Upper lobe of right lung (tissue), 1 donor: ENCODE measurements at regions not wholly inside any gene's neighbourhood (a gene's known extent, or its start where the extent isn't known, plus 50 kb on each side); places are given as distances from the start of the nearest gene placed in this dataset.

Experiments used
- ATAC-seq: fragments of 200-7000 bp; cut with Tn5 transposase; one replicate; pipeline ENCODE4 v1.9.1; 2020; ENCODE audit warnings: mild to moderate bottlenecking, moderate library complexity
- DNase-seq: peaks from one replicate; pipeline ENCODE4 v3.0.0-alpha.2; 2020
- H3K27ac ChIP-seq: fragments of 200-600 bp; one replicate; pipeline ENCODE4 v1.8.0; 2022
- H3K27me3 ChIP-seq: fragments of 200-600 bp; one replicate; pipeline ENCODE4 v1.8.0; 2022; ENCODE audit warnings: mild to moderate bottlenecking
- H3K36me3 ChIP-seq: fragments of 200-600 bp; one replicate; pipeline ENCODE4 v1.8.0; 2022
- H3K4me1 ChIP-seq: fragments of 200-600 bp; one replicate; pipeline ENCODE4 v1.8.0; 2022
- H3K4me3 ChIP-seq: fragments of 200-600 bp; one replicate; pipeline ENCODE4 v1.8.0; 2022; ENCODE audit warnings: mild to moderate bottlenecking
- H3K9me3 ChIP-seq: fragments of 200-600 bp; one replicate; pipeline ENCODE4 v1.8.0; 2022
- CTCF ChIP-seq: fragments of 200-600 bp; IDR thresholded peaks from one replicate; pipeline ENCODE4 v1.8.0; 2022; ENCODE audit warnings: antibody characterized with exemption
- intact Hi-C: fragments of 100-400 bp; cut with DNase I; formaldehyde crosslinking; loops from one replicate; pipeline ENCODE4 v1.11.0; 2022
- donor health status: DM: no; HTN: yes; CAD: no; lungs with severe emphysema.

GRCh38 chr2:239695728-239696240 is 295.0 kb upstream of the HDAC4 start:
- intact Hi-C loops = no loop called here

GRCh38 chr2:239695106-239695727 is 294.4 kb upstream of the HDAC4 start:
- intact Hi-C loops = no loop called here
- no peaks in the 10 kb centered on the region for H3K9me3 ChIP-seq
- no peak overlapping the region for H3K27ac ChIP-seq
- no peaks in the 10 kb centered on the region for H3K27me3 ChIP-seq
- H3K4me1 ChIP-seq = no peaks in the 10 kb centered on the region
- ATAC-seq (no peak), DNase-seq (no peak)
- no peak for TF ChIP-seq CTCF
- H3K36me3 ChIP-seq = no peaks in the 10 kb centered on the region
- H3K4me3 ChIP-seq = no peak overlapping the region

More at GRCh38 chr2:239695728-239696240, 295.0 kb upstream of the HDAC4 start:
- ATAC-seq (no peak), DNase-seq (peak; percentile 39)
- no peaks in the 10 kb centered on the region for H3K27me3 ChIP-seq
- no peaks in the 10 kb centered on the region for H3K4me1 ChIP-seq
- no peak overlapping the region for H3K27ac ChIP-seq
- no peaks in the 10 kb centered on the region for H3K9me3 ChIP-seq
- TF ChIP-seq CTCF = no peak
- H3K4me3 ChIP-seq = no peak overlapping the region
- H3K36me3 ChIP-seq = no peaks in the 10 kb centered on the region

DNA sequence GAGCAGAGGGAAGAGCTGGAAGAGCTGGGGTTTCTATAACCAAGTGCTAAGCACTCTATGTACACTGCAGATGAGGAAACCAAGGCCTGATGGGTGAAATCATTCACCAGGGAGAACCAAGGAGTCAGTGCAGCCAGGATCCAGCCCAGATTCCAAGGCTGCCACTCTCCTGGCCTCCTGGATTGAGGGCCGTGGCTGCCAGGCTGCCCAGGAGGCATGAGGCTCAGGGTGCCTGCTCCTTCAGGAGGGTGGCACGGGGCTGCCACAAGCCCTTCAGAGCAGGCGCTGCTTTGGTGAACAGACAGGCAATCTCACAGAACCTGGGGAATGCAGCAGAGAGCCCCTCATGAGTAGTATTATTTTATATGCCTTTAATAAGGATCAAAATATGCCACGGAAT is 293.7 kb upstream of the HDAC4 start:
- H3K27me3 ChIP-seq = no peaks in the 10 kb centered on the region
- no peak for TF ChIP-seq CTCF
- H3K36me3 ChIP-seq = no peaks in the 10 kb centered on the region
- DNase-seq = no peak
- intact Hi-C loops = no loop called here
- no peak for ATAC-seq
- H3K4me3 ChIP-seq = no peak overlapping the region
- H3K27ac ChIP-seq = no peak overlapping the region
- H3K9me3 ChIP-seq = no peaks in the 10 kb centered on the region
- H3K4me1 ChIP-seq = no peaks in the 10 kb centered on the region

DNA sequence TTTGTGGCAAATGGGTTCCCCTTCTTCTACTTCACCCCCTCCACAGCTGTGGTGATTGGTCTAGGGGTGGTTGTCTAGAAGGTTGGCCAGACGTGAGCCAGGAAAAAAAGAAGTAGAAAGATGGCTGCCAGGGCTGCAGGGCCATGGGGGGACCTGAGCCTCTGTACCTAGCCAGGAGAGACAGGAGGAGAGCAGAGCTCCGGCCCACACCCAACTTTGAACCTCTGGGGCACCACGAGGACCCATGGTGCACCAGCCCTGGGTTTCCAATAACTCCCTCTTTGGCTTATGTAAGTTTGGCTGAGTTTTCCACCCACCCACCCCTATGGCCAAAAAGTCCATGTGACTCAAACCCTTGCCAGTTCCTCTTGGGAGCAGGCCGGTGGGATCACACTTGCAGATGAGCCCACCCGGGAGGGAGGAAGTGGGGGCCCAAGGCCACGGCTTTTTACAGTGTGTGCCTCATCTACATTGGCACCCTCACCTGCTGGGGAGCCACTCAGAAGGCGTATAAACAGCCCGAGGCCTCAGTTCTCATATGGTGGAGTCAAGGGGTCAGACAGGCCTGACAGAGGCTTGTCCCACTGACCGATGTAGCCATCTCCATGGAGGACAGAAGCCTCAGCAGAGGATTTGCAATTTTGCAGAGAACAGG is 293.1 kb upstream of the HDAC4 start:
- DNase-seq (peak; percentile 41), ATAC-seq (no peak)
- no peak overlapping the region for H3K27ac ChIP-seq

GRCh38 chr2:239693330-239693729 is 292.5 kb upstream of the HDAC4 start:
- H3K27ac ChIP-seq = no peak overlapping the region
- H3K27me3 ChIP-seq = no peaks in the 10 kb centered on the region
- no peak for TF ChIP-seq CTCF
- ATAC-seq (no peak), DNase-seq (no peak)
- H3K9me3 ChIP-seq = no peaks in the 10 kb centered on the region
- H3K36me3 ChIP-seq = no peaks in the 10 kb centered on the region
- no peak overlapping the region for H3K4me3 ChIP-seq
- H3K4me1 ChIP-seq = peaks cover 1% of the 10 kb centered on the region
- intact Hi-C loops = no loop called here

More for the DNA sequence above, 293.1 kb upstream of the HDAC4 start:
- H3K4me3 ChIP-seq = no peak overlapping the region
- intact Hi-C loops = no loop called here
- no peaks in the 10 kb centered on the region for H3K9me3 ChIP-seq
- H3K27me3 ChIP-seq = no peaks in the 10 kb centered on the region
- no peaks in the 10 kb centered on the region for H3K36me3 ChIP-seq
- no peak for TF ChIP-seq CTCF
- no peaks in the 10 kb centered on the region for H3K4me1 ChIP-seq
